ENCODE measurements at regions not wholly inside any gene's neighbourhood (a gene's known extent, or its start where the extent isn't known, plus 50 kb on each side); places are given as distances from the start of the nearest gene placed in this dataset.

GRCh38 chr22:27137871-27138337, 480.5 kb downstream of the MIAT start:
- no peak for ATAC-seq
- no peak for TF ChIP-seq TCF4 (CRISPR knock-in tag; IDR thresholded peaks at IDR 0.05; ENCODE audit: borderline replicate concordance)
- TF ChIP-seq ISL1 (CRISPR knock-in tag; IDR thresholded peaks at IDR 0.05), result no peak
- no peak for TF ChIP-seq PATZ1 (CRISPR knock-in tag; IDR thresholded peaks at IDR 0.05; ENCODE audit: borderline replicate concordance)
- TF ChIP-seq CSRNP3 (CRISPR knock-in tag; IDR thresholded peaks at IDR 0.05), result no peak
- no peak for TF ChIP-seq ZFP30 (CRISPR knock-in tag; IDR thresholded peaks at IDR 0.05)
- TF ChIP-seq ARNTL (CRISPR knock-in tag; IDR thresholded peaks at IDR 0.05; ENCODE audit: borderline replicate concordance, low read depth), result no peak
- no peak for TF ChIP-seq ZNF70 (CRISPR knock-in tag; IDR thresholded peaks at IDR 0.05)
- no peak for TF ChIP-seq ESRRG (CRISPR knock-in tag; IDR thresholded peaks at IDR 0.05)
- TF ChIP-seq CREB5 (CRISPR knock-in tag; IDR thresholded peaks at IDR 0.05; ENCODE audit: low read depth), result no peak
- TF ChIP-seq RARB (CRISPR knock-in tag; IDR thresholded peaks at IDR 0.05), result no peak
- no peak for TF ChIP-seq POU6F1 (CRISPR knock-in tag; IDR thresholded peaks at IDR 0.05; ENCODE audit: borderline replicate concordance, low read depth)
- TF ChIP-seq TSHZ2 (CRISPR knock-in tag; IDR thresholded peaks at IDR 0.05), result no peak
- TF ChIP-seq GLIS3 (CRISPR knock-in tag; IDR thresholded peaks at IDR 0.05), result no peak
- no peak for TF ChIP-seq OSR1 (CRISPR knock-in tag; IDR thresholded peaks at IDR 0.05)

GRCh38 chr22:27138471-27138870, 481.1 kb downstream of the MIAT start:
- ATAC-seq, result no peak
- TF ChIP-seq ZFP30 (CRISPR knock-in tag; IDR thresholded peaks at IDR 0.05), result no peak
- TF ChIP-seq POU6F1 (CRISPR knock-in tag; IDR thresholded peaks at IDR 0.05; ENCODE audit: borderline replicate concordance, low read depth), result no peak

- TF ChIP-seq ISL1 (CRISPR knock-in tag; IDR thresholded peaks at IDR 0.05), result peak; percentile 89
- TF ChIP-seq ZNF8 (CRISPR knock-in tag; IDR thresholded peaks at IDR 0.05), result no peak
- TF ChIP-seq TCF4 (CRISPR knock-in tag; IDR thresholded peaks at IDR 0.05; ENCODE audit: borderline replicate concordance), result peak; percentile 75
- no peak for TF ChIP-seq ESRRG (CRISPR knock-in tag; IDR thresholded peaks at IDR 0.05)
- no peak for TF ChIP-seq TOX (CRISPR knock-in tag; IDR thresholded peaks at IDR 0.05; ENCODE audit: borderline replicate concordance)
- TF ChIP-seq TSHZ2 (CRISPR knock-in tag; IDR thresholded peaks at IDR 0.05), result 0 out of 2 replicates have a peak, but pooled peaks have one; percentile 38
- no peak for TF ChIP-seq RARB (CRISPR knock-in tag; IDR thresholded peaks at IDR 0.05)
- TF ChIP-seq ZFP3 (CRISPR knock-in tag; IDR thresholded peaks at IDR 0.05), result peak; percentile 57; the same call in 1 of the 2 replicates
- peak; percentile 43; the same call in 1 of the 2 replicates for TF ChIP-seq CREB5 (CRISPR knock-in tag; IDR thresholded peaks at IDR 0.05; ENCODE audit: low read depth)
- no peak for TF ChIP-seq ZFP30 (CRISPR knock-in tag; IDR thresholded peaks at IDR 0.05)
- no peak for TF ChIP-seq BACH2 (CRISPR knock-in tag; IDR thresholded peaks at IDR 0.05; ENCODE audit: borderline replicate concordance)
- TF ChIP-seq PPARA (CRISPR knock-in tag; IDR thresholded peaks at IDR 0.05; ENCODE audit: borderline replicate concordance), result no peak
- ATAC-seq, result peak; percentile 87
These were observed 482.6 kb downstream of the MIAT start for GRCh38 chr22:27139935-27140511.
